Rectal smooth muscle tissue (tissue), 1 donor: ENCODE measurements at regions not wholly inside any gene's neighbourhood (a gene's known extent, or its start where the extent isn't known, plus 50 kb on each side); places are given as distances from the start of the nearest gene placed in this dataset.

Source experiments
- H3K27ac ChIP-seq: one replicate; pipeline ENCODE4 v1.7.0; 2013; ENCODE audit warnings: low read depth, low read length, inconsistent platforms
- H3K27me3 ChIP-seq: one replicate; pipeline ENCODE4 v1.7.0; 2013; ENCODE audit warnings: low read length; ENCODE audit not compliant: control insufficient read depth, insufficient read depth
- H3K36me3 ChIP-seq: one replicate; pipeline ENCODE4 v1.7.0; 2013; ENCODE audit warnings: low read length; ENCODE audit not compliant: control insufficient read depth, insufficient read depth
- H3K4me1 ChIP-seq: one replicate; pipeline ENCODE4 v1.7.0; 2013; ENCODE audit warnings: low read length; ENCODE audit not compliant: control insufficient read depth, insufficient read depth
- H3K4me3 ChIP-seq: one replicate; pipeline ENCODE4 v1.7.0; 2013; ENCODE audit warnings: low read length
- H3K9ac ChIP-seq: one replicate; pipeline ENCODE4 v1.7.0; 2013; ENCODE audit warnings: low read length

- no peak overlapping the region for H3K27ac ChIP-seq
- H3K9ac ChIP-seq: no peak overlapping the region
- no peaks in the 10 kb centered on the region for H3K27me3 ChIP-seq
- no peak overlapping the region for H3K4me3 ChIP-seq
- no peaks in the 10 kb centered on the region for H3K4me1 ChIP-seq
- H3K36me3 ChIP-seq: no peaks in the 10 kb centered on the region
These were observed 263.6 kb upstream of the AUTS2 start for GRCh38 chr7:69334701-69335100.

GRCh38 chr7:69335331-69335730, 262.9 kb upstream of the AUTS2 start:
- Histone ChIP-seq H3K27ac (no peak overlapping the region), H3K27me3 (no peaks in the 10 kb centered on the region), H3K36me3 (no peaks in the 10 kb centered on the region), H3K9ac (no peak overlapping the region), H3K4me1 (no peaks in the 10 kb centered on the region), H3K4me3 (no peak overlapping the region)

- H3K36me3 ChIP-seq: no peaks in the 10 kb centered on the region
- H3K27ac ChIP-seq: no peak overlapping the region
- no peak overlapping the region for H3K4me3 ChIP-seq
- no peaks in the 10 kb centered on the region for H3K4me1 ChIP-seq
- no peaks in the 10 kb centered on the region for H3K27me3 ChIP-seq
- H3K9ac ChIP-seq: no peak overlapping the region
These were observed 261.3 kb upstream of the AUTS2 start for GRCh38 chr7:69336976-69337375.

GRCh38 chr7:69338144-69338543, 260.1 kb upstream of the AUTS2 start:
- no peaks in the 10 kb centered on the region for H3K36me3 ChIP-seq
- no peaks in the 10 kb centered on the region for H3K4me1 ChIP-seq
- no peaks in the 10 kb centered on the region for H3K27me3 ChIP-seq
- no peak overlapping the region for H3K9ac ChIP-seq
- no peak overlapping the region for H3K27ac ChIP-seq
- H3K4me3 ChIP-seq: no peak overlapping the region

- Histone ChIP-seq H3K4me3 (no peak overlapping the region), H3K4me1 (no peaks in the 10 kb centered on the region), H3K27me3 (no peaks in the 10 kb centered on the region), H3K27ac (no peak overlapping the region), H3K9ac (no peak overlapping the region), H3K36me3 (no peaks in the 10 kb centered on the region)
These were observed 257.0 kb upstream of the AUTS2 start for GRCh38 chr7:69341288-69341687.

- no peaks in the 10 kb centered on the region for H3K27me3 ChIP-seq
- no peak overlapping the region for H3K4me3 ChIP-seq
- no peak overlapping the region for H3K27ac ChIP-seq
- no peaks in the 10 kb centered on the region for H3K36me3 ChIP-seq
- no peaks in the 10 kb centered on the region for H3K4me1 ChIP-seq
- no peak overlapping the region for H3K9ac ChIP-seq
These were observed 256.0 kb upstream of the AUTS2 start for GRCh38 chr7:69342154-69342884.

GRCh38 chr7:69349291-69349690, 249.0 kb upstream of the AUTS2 start:
- no peaks in the 10 kb centered on the region for H3K36me3 ChIP-seq
- H3K4me1 ChIP-seq: no peaks in the 10 kb centered on the region
- no peak overlapping the region for H3K4me3 ChIP-seq
- H3K9ac ChIP-seq: no peak overlapping the region
- H3K27ac ChIP-seq: no peak overlapping the region
- H3K27me3 ChIP-seq: no peaks in the 10 kb centered on the region

- H3K27me3 ChIP-seq: no peaks in the 10 kb centered on the region
- H3K9ac ChIP-seq: no peak overlapping the region
- H3K27ac ChIP-seq: no peak overlapping the region
- H3K4me3 ChIP-seq: no peak overlapping the region
- H3K4me1 ChIP-seq: no peaks in the 10 kb centered on the region
- no peaks in the 10 kb centered on the region for H3K36me3 ChIP-seq
These were observed 240.0 kb upstream of the AUTS2 start for GRCh38 chr7:69358163-69358821.

GRCh38 chr7:69359003-69359700, 239.1 kb upstream of the AUTS2 start:
- H3K27ac ChIP-seq: no peak overlapping the region
- no peaks in the 10 kb centered on the region for H3K36me3 ChIP-seq
- H3K27me3 ChIP-seq: no peaks in the 10 kb centered on the region
- no peaks in the 10 kb centered on the region for H3K4me1 ChIP-seq
- H3K9ac ChIP-seq: no peak overlapping the region
- H3K4me3 ChIP-seq: no peak overlapping the region

GRCh38 chr7:69360913-69361312, 237.4 kb upstream of the AUTS2 start:
- Histone ChIP-seq H3K27me3 (no peaks in the 10 kb centered on the region), H3K4me1 (no peaks in the 10 kb centered on the region), H3K9ac (no peak overlapping the region), H3K36me3 (no peaks in the 10 kb centered on the region), H3K27ac (no peak overlapping the region), H3K4me3 (no peak overlapping the region)

- Histone ChIP-seq H3K9ac (no peak overlapping the region), H3K36me3 (no peaks in the 10 kb centered on the region), H3K4me1 (no peaks in the 10 kb centered on the region), H3K4me3 (no peak overlapping the region), H3K27me3 (no peaks in the 10 kb centered on the region), H3K27ac (no peak overlapping the region)
These were observed 235.1 kb upstream of the AUTS2 start for GRCh38 chr7:69363136-69363535.

- H3K4me3 ChIP-seq: no peak overlapping the region
- no peaks in the 10 kb centered on the region for H3K36me3 ChIP-seq
- H3K27me3 ChIP-seq: no peaks in the 10 kb centered on the region
- no peaks in the 10 kb centered on the region for H3K4me1 ChIP-seq
- no peak overlapping the region for H3K27ac ChIP-seq
- H3K9ac ChIP-seq: no peak overlapping the region
These were observed 233.2 kb upstream of the AUTS2 start for GRCh38 chr7:69364813-69365643.
